NCI-H1694 treated with DMSO at 0.1 percent for 48 hours (cell line): ENCODE measurements at regions not wholly inside any gene's neighbourhood (a gene's known extent, or its start where the extent isn't known, plus 50 kb on each side); places are given as distances from the start of the nearest gene placed in this dataset.
"Not testable (repeated sequence)": the region's sequence is repeated elsewhere in the genome, so short reads cannot be mapped to it uniquely, and the experiment has no call there.

ENCODE experiments used
- DNase-seq: peaks from one replicate; lab custom pipeline; 2025; lab: John Stamatoyannopoulos, UW

GRCh38 chr22:23380911-23381310 lies 199.2 kb downstream of the IGLL1 start:
- DNase-seq: no peak

DNA sequence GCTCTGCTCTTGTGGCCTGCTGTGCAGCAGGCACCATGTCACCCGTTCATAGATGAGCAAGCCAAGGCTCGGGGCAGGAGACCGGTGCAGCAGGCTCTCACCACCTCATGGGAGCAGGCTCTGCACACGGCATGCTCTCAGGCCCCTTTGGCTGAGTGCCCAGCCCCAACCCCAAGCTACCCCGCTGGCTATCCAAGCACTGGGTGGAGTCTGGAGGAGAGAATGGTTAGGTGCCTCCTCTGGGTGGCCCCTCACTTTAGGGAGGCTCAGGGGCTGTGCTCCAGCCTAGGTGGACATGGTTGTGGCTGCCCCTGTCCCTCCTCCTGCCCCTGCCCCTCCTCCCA lies 199.9 kb downstream of the IGLL1 start:
- DNase-seq: no peak

- DNase-seq: not testable (repeated sequence)
These were observed 199.4 kb downstream of the BCR start for GRCh38 chr22:23379540-23380229.

DNA sequence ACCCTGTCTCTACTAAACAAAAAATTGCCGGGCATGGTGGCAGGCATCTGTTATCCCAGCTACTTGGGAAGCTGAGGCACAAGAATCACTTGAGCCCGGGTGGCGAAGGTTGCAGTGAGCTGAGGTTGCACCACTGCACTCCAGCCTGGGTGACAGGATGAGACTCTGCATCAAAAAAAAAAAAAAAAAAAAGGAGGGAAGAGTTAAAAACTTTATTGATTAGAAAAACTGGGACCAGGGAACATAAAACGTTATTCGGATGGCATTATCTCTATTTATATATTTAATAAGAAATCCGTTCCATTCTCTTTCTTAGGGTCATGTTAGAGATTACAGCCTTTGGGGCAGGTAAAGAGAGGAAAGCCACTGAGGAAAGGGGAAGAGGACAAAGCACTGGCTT lies 197.5 kb downstream of the BCR start:
- DNase-seq: no peak

- no peak for DNase-seq
These were observed 195.9 kb downstream of the BCR start for GRCh38 chr22:23376256-23376655.

DNA sequence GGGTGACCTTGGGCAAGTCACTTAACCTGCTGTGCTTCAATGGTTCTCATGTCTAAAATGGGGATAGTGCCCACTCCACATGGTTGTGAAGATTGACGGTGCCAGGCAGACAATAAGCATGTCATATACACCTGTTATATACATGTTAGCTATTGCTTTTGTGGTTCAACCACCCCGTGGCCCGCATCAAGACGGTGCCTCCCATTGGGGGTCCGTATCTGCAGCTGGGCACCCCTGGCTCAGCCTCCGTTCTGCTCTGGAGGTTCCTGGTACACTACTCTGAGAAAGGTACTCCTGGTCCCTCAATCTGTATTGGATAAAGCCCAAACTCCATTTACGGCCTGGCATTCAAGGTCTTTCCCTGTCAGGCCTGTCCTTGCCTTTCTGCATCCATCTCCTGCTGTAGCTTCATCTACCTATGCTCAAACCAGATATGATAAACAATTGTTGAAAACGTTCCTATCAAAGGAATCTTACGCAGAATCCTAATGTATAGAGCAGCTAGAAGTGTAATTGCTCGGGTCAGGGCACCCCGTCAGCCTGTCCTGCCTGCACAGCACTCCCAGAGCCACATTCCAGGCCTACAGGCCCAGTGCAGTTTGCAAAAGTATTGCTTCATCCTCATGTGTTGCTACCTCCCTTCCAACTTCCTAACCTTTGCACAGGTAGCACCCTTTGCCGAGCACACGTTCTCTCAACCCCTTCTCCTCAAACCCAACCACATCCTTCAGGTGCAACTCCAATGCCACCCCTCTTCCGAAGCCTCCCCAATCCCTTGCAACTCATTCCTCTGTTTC lies 194.9 kb downstream of the BCR start:
- DNase-seq: no peak

GRCh38 chr22:23373601-23374000 lies 193.3 kb downstream of the BCR start:
- DNase-seq: no peak

DNA sequence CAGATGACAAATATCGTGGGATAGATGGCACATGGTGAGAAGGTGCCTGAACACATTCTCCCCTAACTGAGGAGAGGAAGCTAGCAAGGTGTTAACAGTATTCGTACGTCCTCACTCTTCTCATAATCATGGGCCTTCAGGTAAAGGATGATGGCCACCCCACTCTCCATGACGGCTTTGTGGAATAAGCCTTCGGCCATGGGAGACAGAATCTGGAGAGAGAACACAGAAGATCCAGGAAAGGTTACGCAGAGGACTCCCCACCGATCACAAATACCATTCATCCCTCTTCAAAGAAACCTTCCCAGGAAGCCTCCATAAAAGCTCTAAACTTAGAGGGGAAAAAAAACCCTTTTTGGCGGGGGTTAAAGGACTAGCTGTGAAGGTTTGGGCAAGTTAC lies 189.9 kb downstream of the BCR start:
- DNase-seq: no peak

DNA sequence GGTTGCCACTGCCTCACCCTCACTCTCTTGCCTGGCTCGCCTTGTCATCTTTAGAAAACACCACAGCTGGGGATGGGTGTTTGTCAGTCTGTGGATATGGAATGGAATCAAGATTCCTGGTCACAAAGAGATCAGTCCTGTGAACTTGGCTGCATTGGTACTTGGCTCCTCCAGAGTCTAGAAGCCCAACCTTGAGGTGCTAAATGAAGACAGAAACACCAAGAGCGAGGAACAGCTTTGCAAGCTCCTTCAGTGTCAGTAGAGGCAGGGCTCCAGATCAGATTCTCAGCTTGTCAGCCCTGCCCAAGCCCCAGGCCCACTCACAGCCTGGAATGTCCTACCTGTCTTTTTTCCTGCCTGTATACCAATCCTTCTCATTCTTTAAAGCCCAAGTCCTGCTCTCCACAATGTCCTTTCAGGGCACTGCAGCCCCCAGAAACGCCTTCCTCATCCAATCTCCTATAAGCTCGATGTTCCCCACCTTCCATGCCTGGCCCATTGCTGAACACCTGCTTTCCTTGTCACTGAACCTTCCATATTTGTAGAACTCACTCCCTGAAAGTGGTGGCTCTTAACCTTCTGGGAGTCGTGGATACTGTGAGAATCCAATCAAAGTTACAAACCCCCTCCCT lies 188.9 kb downstream of the BCR start:
- DNase-seq: no peak
